GM23338 (cell line): ENCODE measurements at regions not wholly inside any gene's neighbourhood (a gene's known extent, or its start where the extent isn't known, plus 50 kb on each side); places are given as distances from the start of the nearest gene placed in this dataset.

Experiments used
- ATAC-seq: fragments of 200-7000 bp; cut with Tn5 transposase; 3 replicates; pipeline ENCODE4 v1.9.1; 2020
- DNase-seq: peaks from one replicate; pipeline ENCODE4 v3.0.0-alpha.2; 2015; ENCODE audit warnings: low spot score
- H2AFZ ChIP-seq: fragments of 200-600 bp; sonication (generic); 2 replicates; pipeline ENCODE4 v1.8.0; 2016; ENCODE audit warnings: antibody characterized with exemption, mild to moderate bottlenecking, moderate library complexity
- H3F3A ChIP-seq: fragments of 200-600 bp; sonication (generic); replicated peaks from 2 replicates; pipeline ENCODE4 v1.8.0; 2017; ENCODE audit warnings: antibody characterized with exemption, mixed run types, low read depth
- H3K27ac ChIP-seq: fragments of 200-600 bp; sonication (generic); 2 replicates; pipeline ENCODE4 v1.6.1; 2016; ENCODE audit warnings: low read depth
- H3K27me3 ChIP-seq: fragments of 200-600 bp; sonication (generic); 2 replicates; pipeline ENCODE4 v1.8.0; 2016; ENCODE audit warnings: mild to moderate bottlenecking, mixed run types, moderate library complexity; ENCODE audit not compliant: insufficient read depth
- H3K36me3 ChIP-seq: fragments of 200-600 bp; sonication (generic); 2 replicates; pipeline ENCODE4 v1.8.0; 2016; ENCODE audit warnings: mild to moderate bottlenecking; ENCODE audit not compliant: insufficient read depth
- H3K4me1 ChIP-seq: fragments of 200-600 bp; sonication (generic); 2 replicates; pipeline ENCODE4 v1.8.0; 2016; ENCODE audit warnings: mild to moderate bottlenecking, moderate library complexity; ENCODE audit not compliant: insufficient read depth
- H3K4me2 ChIP-seq: fragments of 200-600 bp; sonication (generic); 2 replicates; pipeline ENCODE4 v1.7.1; 2017; ENCODE audit warnings: mixed run types
- H3K4me3 ChIP-seq: fragments of 200-600 bp; sonication (generic); 2 replicates; pipeline ENCODE4 v1.6.1; 2016; ENCODE audit warnings: mixed run types
- H3K79me2 ChIP-seq: fragments of 200-600 bp; sonication (generic); replicated peaks from 2 replicates; pipeline ENCODE4 v1.8.0; 2017; ENCODE audit warnings: mild to moderate bottlenecking; ENCODE audit not compliant: insufficient read depth
- H3K9me2 ChIP-seq: fragments of 200-600 bp; sonication (generic); 2 replicates; pipeline ENCODE4 v1.8.0; 2017; ENCODE audit not compliant: insufficient read depth
- H4K20me1 ChIP-seq: fragments of 200-600 bp; sonication (generic); replicated peaks from 2 replicates; pipeline ENCODE4 v1.8.0; 2017; ENCODE audit warnings: mild to moderate bottlenecking; ENCODE audit not compliant: insufficient read depth
- H3K27ac Mint-ChIP-seq: 2 replicates; pipeline ENCODE4 v1.8.0; 2020; ENCODE audit warnings: inconsistent platforms, mild to moderate bottlenecking, moderate library complexity, mixed read lengths
- H3K27me3 Mint-ChIP-seq: 3 replicates; pipeline ENCODE4 v1.8.0; 2022; ENCODE audit warnings: low read depth, mild to moderate bottlenecking, moderate library complexity, mixed read lengths, inconsistent platforms; ENCODE audit not compliant: insufficient read depth, poor library complexity
- H3K36me3 Mint-ChIP-seq: 3 replicates; pipeline ENCODE4 v1.8.0; 2021; ENCODE audit warnings: low read depth, mild to moderate bottlenecking, inconsistent platforms, moderate library complexity, mixed read lengths
- H3K4me1 Mint-ChIP-seq: 3 replicates; pipeline ENCODE4 v1.8.0; 2020; ENCODE audit warnings: mild to moderate bottlenecking, inconsistent platforms, mixed read lengths
- H3K4me3 Mint-ChIP-seq: 3 replicates; pipeline ENCODE4 v1.8.0; 2021; ENCODE audit warnings: moderate library complexity, mild to moderate bottlenecking, inconsistent platforms, mixed read lengths
- H3K9me3 Mint-ChIP-seq: 3 replicates; pipeline ENCODE4 v1.8.0; 2020; ENCODE audit warnings: moderate library complexity, mild to moderate bottlenecking, inconsistent platforms, mixed read lengths
- CREB1 ChIP-seq: fragments of 250-450 bp; sonication (Bioruptor Pico); IDR thresholded peaks from 2 replicates; pipeline ENCODE4 v1.5.0; 2020; ENCODE audit warnings: low read depth, mild to moderate bottlenecking, moderate library complexity
- EZH2 ChIP-seq: fragments of 200-600 bp; sonication (generic); IDR thresholded peaks from one replicate; pipeline ENCODE4 v1.8.0; 2017; ENCODE audit warnings: antibody characterized with exemption, mild to moderate bottlenecking, low read depth; ENCODE audit not compliant: unreplicated experiment
- JUNB ChIP-seq: IDR thresholded peaks from one replicate; pipeline ENCODE4 v1.6.1; 2016; ENCODE audit warnings: antibody characterized with exemption; ENCODE audit not compliant: unreplicated experiment
- NANOG ChIP-seq: IDR thresholded peaks from 2 replicates; pipeline ENCODE4 v1.6.1; 2016; ENCODE audit warnings: antibody characterized with exemption, borderline replicate concordance
- POLR2AphosphoS5 ChIP-seq: IDR thresholded peaks from 2 replicates; pipeline ENCODE4 v1.6.1; 2016; ENCODE audit warnings: antibody characterized with exemption, low read depth
- STAT1 ChIP-seq: IDR thresholded peaks from one replicate; pipeline ENCODE4 v1.6.1; 2016; ENCODE audit warnings: antibody characterized with exemption; ENCODE audit not compliant: unreplicated experiment
- ZNF331 ChIP-seq: fragments of 250-450 bp; sonication (Bioruptor Pico); IDR thresholded peaks from 2 replicates; pipeline ENCODE4 v1.5.0; 2020; ENCODE audit warnings: low read depth, mild to moderate bottlenecking, moderate library complexity
- ZNF462 ChIP-seq: fragments of 250-450 bp; sonication (Bioruptor Pico); IDR thresholded peaks from 2 replicates; pipeline ENCODE4 v1.5.0; 2020; ENCODE audit warnings: mild to moderate bottlenecking, moderate library complexity
- TF ChIP-seq, protein P1 (sequence below): IDR thresholded peaks from one replicate; pipeline ENCODE4 v1.6.1; 2018; ENCODE audit warnings: antibody characterized with exemption; ENCODE audit not compliant: unreplicated experiment

DNA sequence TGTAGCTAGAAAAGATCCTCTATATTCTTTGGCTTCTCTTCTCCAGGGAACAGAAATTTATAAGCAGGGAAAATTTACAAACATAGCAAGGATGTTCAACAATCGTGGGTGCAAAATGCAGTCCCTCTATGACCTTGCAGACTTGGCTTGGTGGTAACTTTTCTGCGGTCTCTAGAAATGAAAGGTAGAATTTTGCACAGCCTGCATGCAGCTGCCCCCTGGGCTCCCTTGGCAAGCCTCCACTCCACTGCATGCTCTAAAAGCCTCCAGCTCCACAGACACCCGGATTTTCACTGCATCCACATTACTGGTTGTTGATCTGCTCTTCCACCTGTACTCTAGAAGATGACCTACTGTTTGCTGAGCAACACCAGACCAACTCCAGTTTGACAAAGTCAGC is 236.5 kb upstream of the EYS start (continued):
- TF ChIP-seq ZNF462 (CRISPR knock-in tag) (no peak), POLR2AphosphoS5 (no peak), STAT1 (no peak), ZNF331 (no peak), NANOG (no peak), JUNB (no peak)

DNA sequence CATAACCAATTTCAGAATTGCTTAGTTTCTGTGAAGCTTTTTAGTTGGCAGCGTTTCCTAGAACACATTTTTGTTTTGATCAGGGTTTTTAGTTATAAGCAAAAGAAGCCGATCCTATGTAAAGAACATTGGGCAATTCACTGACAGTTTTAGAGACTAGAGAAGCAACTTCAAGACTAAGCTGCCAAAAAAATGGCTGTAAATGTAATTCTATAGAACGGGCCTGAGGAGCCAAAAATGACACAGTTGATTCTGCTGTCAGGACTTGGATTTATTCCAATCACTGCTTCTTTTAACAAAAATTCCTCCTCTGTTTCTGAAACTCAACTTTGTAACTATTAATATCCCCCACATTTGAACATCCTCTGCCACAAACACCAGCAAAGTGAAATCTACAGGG is 236.0 kb upstream of the EYS start:
- Mint-ChIP-seq H3K36me3 (no peaks in the 10 kb centered on the region; the same call in 1 of the 3 replicates), H3K27me3 (no peaks in the 10 kb centered on the region), H3K4me3 (no peak overlapping the region), H3K4me1 (no peaks in the 10 kb centered on the region), H3K9me3 (peaks cover 37% of the 10 kb centered on the region), H3K27ac (no peak overlapping the region)
- peaks cover 5% of the 10 kb centered on the region for H3K9me2 ChIP-seq
- TF ChIP-seq EZH2 (no peak), CREB1 (CRISPR knock-in tag) (no peak), ZNF331 (no peak)
- TF ChIP-seq, protein P1, sequence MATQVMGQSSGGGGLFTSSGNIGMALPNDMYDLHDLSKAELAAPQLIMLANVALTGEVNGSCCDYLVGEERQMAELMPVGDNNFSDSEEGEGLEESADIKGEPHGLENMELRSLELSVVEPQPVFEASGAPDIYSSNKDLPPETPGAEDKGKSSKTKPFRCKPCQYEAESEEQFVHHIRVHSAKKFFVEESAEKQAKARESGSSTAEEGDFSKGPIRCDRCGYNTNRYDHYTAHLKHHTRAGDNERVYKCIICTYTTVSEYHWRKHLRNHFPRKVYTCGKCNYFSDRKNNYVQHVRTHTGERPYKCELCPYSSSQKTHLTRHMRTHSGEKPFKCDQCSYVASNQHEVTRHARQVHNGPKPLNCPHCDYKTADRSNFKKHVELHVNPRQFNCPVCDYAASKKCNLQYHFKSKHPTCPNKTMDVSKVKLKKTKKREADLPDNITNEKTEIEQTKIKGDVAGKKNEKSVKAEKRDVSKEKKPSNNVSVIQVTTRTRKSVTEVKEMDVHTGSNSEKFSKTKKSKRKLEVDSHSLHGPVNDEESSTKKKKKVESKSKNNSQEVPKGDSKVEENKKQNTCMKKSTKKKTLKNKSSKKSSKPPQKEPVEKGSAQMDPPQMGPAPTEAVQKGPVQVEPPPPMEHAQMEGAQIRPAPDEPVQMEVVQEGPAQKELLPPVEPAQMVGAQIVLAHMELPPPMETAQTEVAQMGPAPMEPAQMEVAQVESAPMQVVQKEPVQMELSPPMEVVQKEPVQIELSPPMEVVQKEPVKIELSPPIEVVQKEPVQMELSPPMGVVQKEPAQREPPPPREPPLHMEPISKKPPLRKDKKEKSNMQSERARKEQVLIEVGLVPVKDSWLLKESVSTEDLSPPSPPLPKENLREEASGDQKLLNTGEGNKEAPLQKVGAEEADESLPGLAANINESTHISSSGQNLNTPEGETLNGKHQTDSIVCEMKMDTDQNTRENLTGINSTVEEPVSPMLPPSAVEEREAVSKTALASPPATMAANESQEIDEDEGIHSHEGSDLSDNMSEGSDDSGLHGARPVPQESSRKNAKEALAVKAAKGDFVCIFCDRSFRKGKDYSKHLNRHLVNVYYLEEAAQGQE, result no peak
- H3K27me3 ChIP-seq, result no peaks in the 10 kb centered on the region
- no peak for DNase-seq
- H3K4me3 ChIP-seq, result no peak overlapping the region
- ATAC-seq, result no peak
- H3K4me2 ChIP-seq, result no peak overlapping the region
- no peaks in the 10 kb centered on the region for H3K36me3 ChIP-seq
- H4K20me1 ChIP-seq, result no peaks in the 10 kb centered on the region
- no peaks in the 10 kb centered on the region for H3K4me1 ChIP-seq
- no peaks in the 10 kb centered on the region for H3F3A ChIP-seq
- no peak overlapping the region for H2AFZ ChIP-seq
- H3K79me2 ChIP-seq, result no peaks in the 10 kb centered on the region
- no peak overlapping the region for H3K27ac ChIP-seq
